GM19397 (cell line): ENCODE measurements at regions not wholly inside any gene's neighbourhood (a gene's known extent, or its start where the extent isn't known, plus 50 kb on each side); places are given as distances from the start of the nearest gene placed in this dataset.

Experiments
- ATAC-seq: cut with Tn5 transposase; IDR thresholded peaks from one replicate; pipeline ENCODE4 v1.9.1; 2021; ENCODE audit warnings: mild to moderate bottlenecking, moderate library complexity; ENCODE audit not compliant: unreplicated experiment

GRCh38 chr2:2851806-2852777 lies 521.0 kb upstream of the MYT1L start:
- ATAC-seq: no peak

GRCh38 chr2:2851316-2851715 lies 520.2 kb upstream of the MYT1L start:
- ATAC-seq: no peak

GRCh38 chr2:2850859-2851258 lies 519.8 kb upstream of the MYT1L start:
- no peak for ATAC-seq

GRCh38 chr2:2850218-2850755 lies 519.2 kb upstream of the MYT1L start:
- ATAC-seq: no peak

GRCh38 chr2:2849464-2850217 lies 518.6 kb upstream of the MYT1L start:
- no peak for ATAC-seq

GRCh38 chr2:2848621-2849333 lies 517.7 kb upstream of the MYT1L start:
- no peak for ATAC-seq

- ATAC-seq: no peak
Measured at GRCh38 chr2:2848198-2848597, 517.1 kb upstream of the MYT1L start.

- ATAC-seq: no peak
Measured at GRCh38 chr2:2847209-2847676, 516.2 kb upstream of the MYT1L start.

GRCh38 chr2:2846332-2847208 lies 515.5 kb upstream of the MYT1L start:
- no peak for ATAC-seq

- no peak for ATAC-seq
Measured at GRCh38 chr2:2845806-2846315, 514.8 kb upstream of the MYT1L start.

GRCh38 chr2:2845267-2845666 lies 514.2 kb upstream of the MYT1L start:
- ATAC-seq: no peak

GRCh38 chr2:2843969-2844548 lies 513.0 kb upstream of the MYT1L start:
- no peak for ATAC-seq

GRCh38 chr2:2842466-2842865 lies 511.4 kb upstream of the MYT1L start:
- ATAC-seq: no peak

- no peak for ATAC-seq
Measured at GRCh38 chr2:2840681-2841300, 509.7 kb upstream of the MYT1L start.

- ATAC-seq: no peak
Measured at GRCh38 chr2:2839782-2840531, 508.9 kb upstream of the MYT1L start.

GRCh38 chr2:2839393-2839781 lies 508.3 kb upstream of the MYT1L start:
- no peak for ATAC-seq

GRCh38 chr2:2838548-2838845 lies 507.4 kb upstream of the MYT1L start:
- no peak for ATAC-seq

GRCh38 chr2:2837746-2838547 lies 506.9 kb upstream of the MYT1L start:
- no peak for ATAC-seq
